H9 (cell line): ENCODE measurements at regions not wholly inside any gene's neighbourhood (a gene's known extent, or its start where the extent isn't known, plus 50 kb on each side); places are given as distances from the start of the nearest gene placed in this dataset.

Source experiments
- DNase-seq: peaks from one replicate; pipeline ENCODE4 v3.0.0-alpha.2; 2017
- H2AFZ ChIP-seq: one replicate; pipeline ENCODE4 v1.6.1; 2013; ENCODE audit warnings: mild to moderate bottlenecking, low read length, control low read depth, moderate library complexity
- H2AK5ac ChIP-seq: 2 replicates; pipeline ENCODE4 v1.6.1; 2013; ENCODE audit warnings: low read length, control low read depth, mixed read lengths; ENCODE audit not compliant: insufficient read length
- H2BK120ac ChIP-seq: one replicate; pipeline ENCODE4 v1.6.1; 2013; ENCODE audit warnings: low read depth, mild to moderate bottlenecking, low read length, control low read depth, inconsistent platforms; ENCODE audit not compliant: poor library complexity, severe bottlenecking
- H2BK12ac ChIP-seq: 2 replicates; pipeline ENCODE4 v1.6.1; 2013; ENCODE audit warnings: low read length, control low read depth, mixed read lengths, low read depth; ENCODE audit not compliant: insufficient read length
- H2BK15ac ChIP-seq: 2 replicates; pipeline ENCODE4 v1.6.1; 2013; ENCODE audit warnings: low read depth, low read length, control low read depth
- H2BK20ac ChIP-seq: one replicate; pipeline ENCODE4 v1.6.1; 2013; ENCODE audit warnings: low read depth, mild to moderate bottlenecking, low read length, control low read depth, inconsistent platforms; ENCODE audit not compliant: poor library complexity, severe bottlenecking
- H2BK5ac ChIP-seq: 2 replicates; pipeline ENCODE4 v1.6.1; 2013; ENCODE audit warnings: low read length, control low read depth, mixed read lengths; ENCODE audit not compliant: insufficient read length
- H3K14ac ChIP-seq: 2 replicates; pipeline ENCODE4 v1.6.1; 2013; ENCODE audit warnings: low read length, control low read depth; ENCODE audit not compliant: insufficient read depth
- H3K18ac ChIP-seq: 2 replicates; pipeline ENCODE4 v1.6.1; 2013; ENCODE audit warnings: low read depth, mild to moderate bottlenecking, mixed read lengths, low read length, control low read depth; ENCODE audit not compliant: insufficient read length
- H3K23ac ChIP-seq: 2 replicates; pipeline ENCODE4 v1.6.1; 2013; ENCODE audit warnings: low read length, control low read depth, mixed read lengths, low read depth; ENCODE audit not compliant: insufficient read length
- H3K23me2 ChIP-seq: 2 replicates; pipeline ENCODE4 v1.6.1; 2013; ENCODE audit warnings: low read depth, mild to moderate bottlenecking, mixed read lengths, low read length, control low read depth; ENCODE audit not compliant: insufficient read length, poor library complexity, severe bottlenecking
- H3K27ac ChIP-seq: 2 replicates; pipeline ENCODE4 v1.5.1; 2013; ENCODE audit warnings: low read length, control low read depth, mixed read lengths, low read depth; ENCODE audit not compliant: insufficient read length
- H3K27me3 ChIP-seq: 2 replicates; pipeline ENCODE4 v1.6.1; 2013; ENCODE audit warnings: low read length, control low read depth, inconsistent platforms; ENCODE audit not compliant: insufficient read depth
- H3K4ac ChIP-seq: 2 replicates; pipeline ENCODE4 v1.6.1; 2013; ENCODE audit warnings: low read depth, mild to moderate bottlenecking, control low read depth, inconsistent platforms, low read length, moderate library complexity
- H3K4me1 ChIP-seq: 2 replicates; pipeline ENCODE4 v1.6.1; 2013; ENCODE audit warnings: low read length, control low read depth, inconsistent platforms; ENCODE audit not compliant: insufficient read depth
- H3K4me2 ChIP-seq: 2 replicates; pipeline ENCODE4 v1.6.1; 2013; ENCODE audit warnings: low read length, control low read depth, mixed read lengths; ENCODE audit not compliant: insufficient read length, insufficient read depth
- H3K56ac ChIP-seq: 2 replicates; pipeline ENCODE4 v1.6.1; 2013; ENCODE audit warnings: low read depth, mild to moderate bottlenecking, mixed read lengths, low read length, control low read depth; ENCODE audit not compliant: insufficient read length
- H3K79me1 ChIP-seq: 2 replicates; pipeline ENCODE4 v1.6.1; 2013; ENCODE audit warnings: low read depth, mild to moderate bottlenecking, moderate library complexity, low read length, control low read depth, inconsistent platforms; ENCODE audit not compliant: insufficient read depth, poor library complexity, severe bottlenecking
- H3K79me2 ChIP-seq: 2 replicates; pipeline ENCODE4 v1.6.1; 2013; ENCODE audit warnings: low read length, control low read depth, inconsistent platforms; ENCODE audit not compliant: insufficient read depth
- H3K9ac ChIP-seq: 2 replicates; pipeline ENCODE4 v1.6.1; 2013; ENCODE audit warnings: low read length, control low read depth, mixed read lengths; ENCODE audit not compliant: insufficient read length; ENCODE audit errors: extremely low read depth
- H3K9me3 ChIP-seq: one replicate; pipeline ENCODE4 v1.6.1; 2013; ENCODE audit warnings: low read depth, low read length, inconsistent platforms; ENCODE audit not compliant: control insufficient read depth
- H3T11ph ChIP-seq: one replicate; pipeline ENCODE4 v1.6.1; 2013; ENCODE audit warnings: mild to moderate bottlenecking, low read length, control low read depth, inconsistent platforms
- H4K20me1 ChIP-seq: one replicate; pipeline ENCODE4 v1.6.1; 2013; ENCODE audit not compliant: control insufficient read depth, insufficient read length, insufficient read depth
- H4K5ac ChIP-seq: 2 replicates; pipeline ENCODE4 v1.6.1; 2013; ENCODE audit warnings: low read depth, mild to moderate bottlenecking, mixed read lengths, low read length, control low read depth; ENCODE audit not compliant: insufficient read length
- H4K8ac ChIP-seq: replicated peaks from 2 replicates; pipeline ENCODE4 v1.6.1; 2013; ENCODE audit warnings: low read length, control low read depth, mixed read lengths, low read depth; ENCODE audit not compliant: insufficient read length
- H4K91ac ChIP-seq: 2 replicates; pipeline ENCODE4 v1.6.1; 2013; ENCODE audit warnings: low read depth, mild to moderate bottlenecking, moderate library complexity, mixed read lengths, low read length, control low read depth; ENCODE audit not compliant: insufficient read length
- H3K27ac Mint-ChIP-seq, 3 experiments: 2 replicates in 2 of 3; 3 replicates in 1 of 3; pipeline ENCODE4 v1.8.0; 2020 to 2021; ENCODE audit warnings: mixed read lengths in 3 of 3, mild to moderate bottlenecking in 1 of 3, moderate library complexity in 1 of 3
- H3K27me3 Mint-ChIP-seq: 2 replicates; pipeline ENCODE4 v1.8.0; 2021; ENCODE audit warnings: low read depth, mild to moderate bottlenecking, moderate library complexity, mixed read lengths
- H3K36me3 Mint-ChIP-seq, 3 experiments: 2 replicates in 2 of 3; 3 replicates in 1 of 3; pipeline ENCODE4 v1.8.0; 2020 to 2021; ENCODE audit warnings: low read depth in 3 of 3, mixed read lengths in 3 of 3; ENCODE audit not compliant: insufficient read depth in 1 of 3
- H3K4me1 Mint-ChIP-seq, 2 experiments: 2 replicates each; pipeline ENCODE4 v1.8.0; 2020; ENCODE audit warnings: mixed read lengths in 2 of 2
- H3K4me3 Mint-ChIP-seq, 2 experiments: 2 replicates in 1 of 2; 3 replicates in 1 of 2; pipeline ENCODE4 v1.8.0; 2020 to 2021; ENCODE audit warnings: mild to moderate bottlenecking in 2 of 2, mixed read lengths in 2 of 2, moderate library complexity in 1 of 2
- H3K9me3 Mint-ChIP-seq, 2 experiments: 2 replicates in 1 of 2; 3 replicates in 1 of 2; pipeline ENCODE4 v1.8.0; 2020; ENCODE audit warnings: mild to moderate bottlenecking in 2 of 2, mixed read lengths in 2 of 2, moderate library complexity in 1 of 2
- WGBS: extraction: QIAGEN DNeasy Blood & Tissue Kit; methylation state at CpG from one replicate; pipeline ENCODE4 v1.1.7; 2013; ENCODE audit warnings: missing lambda C conversion rate, low lambda C conversion rate, mixed read lengths; ENCODE audit not compliant: insufficient read length; ENCODE audit errors: extremely low coverage; 5-methylcytosine and 5-hydroxymethylcytosine counted together
- TF ChIP-seq, protein P1 (sequence below): fragments of 200-600 bp; sonication (generic); conservative IDR thresholded peaks from 3 replicates; pipeline ENCODE4 v1.8.0; 2021; ENCODE audit warnings: antibody characterized with exemption, mild to moderate bottlenecking

DNA sequence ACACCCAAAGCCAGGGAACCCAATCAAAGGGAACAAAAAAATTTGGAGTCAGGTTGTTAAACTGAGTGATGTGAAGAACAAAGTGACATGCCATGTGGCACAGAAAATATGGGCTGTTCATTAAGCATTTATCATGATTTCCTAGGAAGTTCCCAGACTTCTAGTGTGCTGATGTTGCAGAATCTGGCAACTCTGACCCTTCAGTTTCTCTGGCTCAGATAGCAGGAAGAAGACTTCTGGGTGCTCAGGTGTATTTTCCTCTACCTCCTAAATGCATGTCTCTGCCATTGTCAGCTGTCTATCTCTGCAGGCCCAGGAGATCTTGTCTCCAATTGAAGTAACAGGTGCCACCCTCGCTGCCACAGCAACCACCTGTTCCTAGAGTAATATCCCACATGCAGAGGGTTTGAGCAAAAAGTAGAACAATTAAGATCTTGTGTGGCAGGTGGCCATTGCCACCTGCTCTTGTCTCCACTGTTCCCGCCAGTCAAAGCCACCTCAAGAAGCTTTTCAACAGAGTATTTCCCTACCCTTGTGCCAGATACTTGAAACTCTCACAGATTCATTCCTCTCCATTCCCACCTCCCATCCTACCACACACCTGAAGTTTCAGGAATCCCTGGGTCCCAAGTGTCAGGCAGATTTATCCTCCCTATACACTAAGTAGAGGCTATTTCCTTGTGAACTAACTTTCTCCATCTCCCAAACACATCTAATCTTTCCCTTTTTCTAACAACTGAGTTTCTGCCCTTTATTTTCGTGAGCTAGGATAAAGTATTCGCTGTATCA lies 533.7 kb upstream of the CHAC2 start:
- Histone ChIP-seq H2BK15ac (no peak overlapping the region), H2AK5ac (no peak overlapping the region), H2BK120ac (peak overlapping the region; percentile 67), H3K4ac (no peak overlapping the region; the same call in 1 of the 2 replicates), H4K91ac (no peak overlapping the region), H3K56ac (no peak overlapping the region), H3K27ac (no peak overlapping the region), H3K79me1 (no peaks in the 10 kb centered on the region), H3K23ac (no peak overlapping the region), H2BK5ac (no peak overlapping the region), H3K79me2 (no peaks in the 10 kb centered on the region), H3K27me3 (no peaks in the 10 kb centered on the region), H3K9ac (no peak overlapping the region), H3K18ac (peak overlapping the region; percentile 81), H2AFZ (no peak overlapping the region), H3T11ph (peak overlapping the region; percentile 91), H3K23me2 (no peaks in the 10 kb centered on the region), H2BK20ac (no peak overlapping the region), H4K20me1 (no peaks in the 10 kb centered on the region), H4K8ac (no peak overlapping the region), H3K4me1 (peaks cover 5% of the 10 kb centered on the region; the same call in 1 of the 2 replicates), H4K5ac (no peak overlapping the region), H3K4me2 (no peak overlapping the region), H3K14ac (peak overlapping the region; percentile 12; the same call in 1 of the 2 replicates), H3K9me3 (no peaks in the 10 kb centered on the region), H2BK12ac (no peak overlapping the region)
- H3K9me3 Mint-ChIP-seq, result no peaks in the 10 kb centered on the region; a peak in 1 of 5 replicates
- H3K4me3 Mint-ChIP-seq, result no peak overlapping the region
- no peaks in the 10 kb centered on the region for H3K27me3 Mint-ChIP-seq
- H3K27ac Mint-ChIP-seq, result peak overlapping the region; percentile 88 to 94 (median 92); a peak in 6 of 7 replicates
- peaks cover 29 to 31% of the 10 kb centered on the region in 2 experiments for H3K4me1 Mint-ChIP-seq
- H3K36me3 Mint-ChIP-seq, result no peaks in the 10 kb centered on the region
- no peak for DNase-seq
- no CpG with 5 or more reads among the region's 4 CpGs for WGBS
- TF ChIP-seq, protein P1, sequence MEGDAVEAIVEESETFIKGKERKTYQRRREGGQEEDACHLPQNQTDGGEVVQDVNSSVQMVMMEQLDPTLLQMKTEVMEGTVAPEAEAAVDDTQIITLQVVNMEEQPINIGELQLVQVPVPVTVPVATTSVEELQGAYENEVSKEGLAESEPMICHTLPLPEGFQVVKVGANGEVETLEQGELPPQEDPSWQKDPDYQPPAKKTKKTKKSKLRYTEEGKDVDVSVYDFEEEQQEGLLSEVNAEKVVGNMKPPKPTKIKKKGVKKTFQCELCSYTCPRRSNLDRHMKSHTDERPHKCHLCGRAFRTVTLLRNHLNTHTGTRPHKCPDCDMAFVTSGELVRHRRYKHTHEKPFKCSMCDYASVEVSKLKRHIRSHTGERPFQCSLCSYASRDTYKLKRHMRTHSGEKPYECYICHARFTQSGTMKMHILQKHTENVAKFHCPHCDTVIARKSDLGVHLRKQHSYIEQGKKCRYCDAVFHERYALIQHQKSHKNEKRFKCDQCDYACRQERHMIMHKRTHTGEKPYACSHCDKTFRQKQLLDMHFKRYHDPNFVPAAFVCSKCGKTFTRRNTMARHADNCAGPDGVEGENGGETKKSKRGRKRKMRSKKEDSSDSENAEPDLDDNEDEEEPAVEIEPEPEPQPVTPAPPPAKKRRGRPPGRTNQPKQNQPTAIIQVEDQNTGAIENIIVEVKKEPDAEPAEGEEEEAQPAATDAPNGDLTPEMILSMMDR, result no peak
